ENCODE measurements at regions not wholly inside any gene's neighbourhood (a gene's known extent, or its start where the extent isn't known, plus 50 kb on each side); places are given as distances from the start of the nearest gene placed in this dataset.
"Not testable (repeated sequence)": the region's sequence is repeated elsewhere in the genome, so short reads cannot be mapped to it uniquely, and the experiment has no call there.

DNA sequence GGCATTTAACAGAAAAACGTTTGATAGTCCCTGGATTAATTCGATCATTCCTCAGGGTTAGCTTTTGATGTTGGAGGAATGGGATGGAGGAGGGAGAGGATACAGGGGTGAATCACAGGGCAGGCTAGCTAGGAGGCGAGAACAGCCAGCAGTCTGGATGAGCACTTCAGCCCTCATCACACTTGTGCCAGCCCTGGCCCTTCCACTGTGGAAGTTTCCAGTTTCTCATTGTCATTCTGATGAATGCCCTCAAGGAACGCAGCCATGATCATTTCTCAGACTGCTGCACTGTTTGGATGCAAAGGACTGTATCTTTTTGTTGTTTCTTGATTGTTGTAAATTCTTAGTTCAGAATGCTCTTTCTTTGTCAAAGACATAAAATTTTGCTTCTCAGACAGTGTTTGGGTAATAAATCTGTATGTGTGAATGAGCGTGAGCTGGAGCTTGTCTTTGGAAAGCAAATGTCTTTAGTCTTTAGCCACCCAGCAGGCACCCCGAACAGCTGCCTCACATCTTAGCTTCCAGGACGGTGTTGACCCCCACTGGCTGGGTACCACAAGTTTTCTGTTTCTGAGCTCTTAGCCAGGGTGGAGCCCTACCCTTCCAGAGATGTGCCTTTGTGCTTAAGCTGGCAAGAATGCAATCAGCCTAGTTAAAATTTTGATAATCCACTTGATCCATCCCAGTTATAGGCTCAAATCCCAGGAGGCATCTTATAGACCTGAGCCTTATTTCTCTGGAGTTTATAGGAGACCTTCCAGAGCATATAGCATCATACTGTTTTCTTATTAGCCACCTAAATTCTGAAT is 121.1 kb downstream of the PDCD6IP start:
- DNase-seq (ENCODE audit: low spot score) (no peak), FAIRE-seq (no peak)

GRCh38 chr3:33920511-33920910 is 122.1 kb downstream of the PDCD6IP start:
- no peak for DNase-seq (ENCODE audit: low spot score)
- FAIRE-seq, result no peak

GRCh38 chr3:33921608-33922007 is 123.2 kb downstream of the PDCD6IP start:
- DNase-seq (ENCODE audit: low spot score), result no peak
- FAIRE-seq, result no peak

GRCh38 chr3:33926998-33927605 is 128.7 kb downstream of the PDCD6IP start:
- FAIRE-seq, result no peak

GRCh38 chr3:33929813-33930212 is 131.4 kb downstream of the PDCD6IP start:
- no peak for FAIRE-seq

More at GRCh38 chr3:33926998-33927605, 128.7 kb downstream of the PDCD6IP start:
- DNase-seq (ENCODE audit: low spot score), result no peak

GRCh38 chr3:33931512-33931911 is 133.1 kb downstream of the PDCD6IP start:
- no peak for FAIRE-seq
- no peak for DNase-seq (ENCODE audit: low spot score)

More at GRCh38 chr3:33929813-33930212, 131.4 kb downstream of the PDCD6IP start:
- DNase-seq (ENCODE audit: low spot score), result no peak

DNA sequence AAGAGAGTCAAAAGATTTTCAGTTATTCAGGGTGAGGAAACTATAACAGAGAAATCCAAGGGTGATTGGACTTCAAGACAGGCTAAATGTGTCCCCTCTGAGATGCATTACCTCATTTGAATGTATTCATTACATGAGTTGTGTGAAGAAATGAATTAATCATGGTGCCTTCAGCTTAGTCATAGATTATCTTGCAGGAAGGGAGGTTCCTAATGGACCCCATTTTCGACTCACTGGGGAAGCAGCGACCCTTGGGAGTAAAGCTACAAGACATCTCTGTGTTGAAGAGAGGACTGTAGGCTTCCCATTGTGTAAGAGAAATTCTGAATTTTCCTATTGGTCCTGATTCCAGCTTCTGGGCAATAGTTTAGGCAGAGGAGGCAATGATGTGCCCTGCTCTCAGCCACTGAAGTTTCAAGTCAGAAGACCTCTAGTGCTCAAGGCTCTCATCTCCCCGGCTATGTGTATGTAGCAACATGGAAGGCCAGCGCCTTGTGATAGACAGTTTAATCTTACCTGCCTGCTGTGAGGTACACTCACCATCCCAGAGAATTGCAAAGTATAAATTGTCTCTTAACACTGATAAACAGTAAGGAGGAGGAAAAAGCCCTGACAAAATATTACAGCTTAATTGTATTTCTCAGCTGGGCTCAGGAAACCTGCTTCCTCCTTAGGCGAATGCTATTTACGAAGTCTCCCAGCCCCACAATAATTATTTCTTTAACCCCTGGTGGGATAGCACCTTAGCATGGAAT is 133.8 kb downstream of the PDCD6IP start:
- no peak for FAIRE-seq
- no peak for DNase-seq (ENCODE audit: low spot score)

DNA sequence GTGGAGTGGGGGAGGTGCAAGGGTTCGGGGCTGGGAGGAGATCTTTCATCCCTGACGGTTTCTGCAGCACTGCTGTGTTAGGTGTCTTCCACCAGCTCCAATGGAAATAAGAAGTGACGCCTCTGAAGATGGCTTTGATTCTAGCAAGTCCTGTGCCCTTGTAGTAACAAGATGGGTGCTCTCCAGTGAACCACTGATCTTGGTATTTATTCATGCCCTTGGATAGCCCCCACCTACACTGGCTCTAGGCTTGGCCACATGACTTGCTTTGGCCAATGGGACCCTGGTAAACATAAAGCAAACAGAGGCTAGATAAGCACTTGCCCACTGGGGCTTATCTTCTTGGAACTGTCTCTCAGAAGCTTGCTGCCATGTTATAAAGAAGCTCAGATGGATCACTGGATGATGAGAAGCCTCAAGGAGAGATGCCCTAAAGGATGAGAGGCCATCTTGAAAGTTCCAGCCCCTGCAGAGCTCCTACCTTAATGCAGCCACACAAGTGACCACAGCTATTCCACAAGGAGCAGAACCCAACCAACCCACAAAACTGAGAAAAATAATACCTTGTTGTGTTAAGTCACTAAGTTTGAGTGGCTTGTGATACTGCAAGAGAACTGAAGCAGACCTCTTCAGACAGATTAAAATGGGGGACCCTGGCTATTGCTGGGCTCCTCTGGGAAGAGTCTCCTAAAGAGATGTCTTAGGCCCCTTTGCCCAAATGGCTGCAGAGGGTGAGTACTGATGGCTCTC is 137.9 kb downstream of the PDCD6IP start:
- FAIRE-seq, result no peak
- no peak for DNase-seq (ENCODE audit: low spot score)

DNA sequence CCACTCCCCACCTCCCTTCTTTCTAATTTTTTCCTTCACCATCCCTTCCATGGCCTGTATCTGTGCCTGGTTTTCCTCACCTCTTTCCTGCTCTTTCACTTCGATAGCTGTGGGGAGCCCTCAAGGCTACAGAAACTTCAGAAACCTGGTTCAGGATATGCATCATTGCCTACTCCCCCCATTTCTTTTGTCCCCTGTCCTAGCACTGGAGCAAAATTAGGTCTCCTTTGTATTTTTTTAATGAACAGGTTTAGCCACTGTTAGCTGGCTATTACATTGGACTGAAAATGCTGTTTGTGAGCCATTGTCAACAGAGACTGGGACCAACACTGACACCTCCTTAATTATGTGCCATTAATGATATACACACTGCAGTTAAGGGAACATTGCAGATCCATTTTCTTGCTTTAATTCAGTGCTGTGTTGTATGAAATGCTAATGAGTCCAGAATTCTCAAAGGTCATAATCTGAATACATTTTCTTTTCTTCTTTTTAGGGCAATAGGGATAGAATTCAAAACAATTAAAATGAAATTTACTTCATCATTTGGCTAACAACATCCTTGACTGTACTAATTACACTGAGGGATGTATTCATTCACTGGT is 138.6 kb downstream of the PDCD6IP start:
- no peak for DNase-seq (ENCODE audit: low spot score)
- no peak for FAIRE-seq

GRCh38 chr3:33937628-33938027 is 139.2 kb downstream of the PDCD6IP start:
- no peak for DNase-seq (ENCODE audit: low spot score)
- FAIRE-seq, result no peak

DNA sequence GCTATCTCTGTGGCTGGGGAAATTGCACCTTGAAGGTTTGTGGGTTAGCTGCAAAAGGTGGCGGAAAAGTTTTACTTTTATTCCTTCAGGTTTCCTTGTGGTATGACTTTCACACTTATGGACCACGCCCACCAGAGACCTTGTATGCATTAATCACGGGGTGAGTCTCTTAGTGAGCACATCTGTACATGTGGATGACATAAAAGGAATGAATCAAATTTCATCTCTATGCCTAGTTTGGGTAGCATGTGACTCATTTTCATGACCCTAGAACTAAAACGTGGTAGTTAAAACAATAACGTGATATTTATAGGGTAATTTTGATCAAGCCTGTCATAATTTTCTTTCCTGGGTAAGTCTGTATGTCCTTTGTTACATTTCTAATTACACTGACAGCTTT is 141.7 kb downstream of the PDCD6IP start:
- DNase-seq (ENCODE audit: low spot score), result no peak
- no peak for FAIRE-seq

- no peak for FAIRE-seq
- DNase-seq (ENCODE audit: low spot score), result no peak
Measured at GRCh38 chr3:33940736-33941135, 142.3 kb downstream of the PDCD6IP start.

DNA sequence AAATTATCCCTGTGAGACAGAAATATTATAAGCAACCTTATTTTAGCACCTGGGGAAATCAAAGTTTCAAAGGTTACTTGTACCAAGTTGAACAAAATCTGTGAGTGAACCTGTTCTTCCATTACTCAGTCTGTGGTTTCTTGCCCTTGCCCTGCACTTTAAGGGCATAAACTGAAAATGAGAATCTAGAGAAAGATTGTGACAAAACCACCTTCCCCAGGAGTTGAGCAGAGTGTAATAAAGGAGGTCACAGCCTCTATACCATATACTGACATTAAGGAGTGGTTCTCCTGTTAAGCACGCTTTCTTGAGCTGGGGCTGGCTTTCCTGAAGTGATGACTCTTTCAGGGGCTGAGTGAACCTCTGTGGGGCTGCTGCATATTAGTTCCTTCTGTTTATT is 143.4 kb downstream of the PDCD6IP start:
- DNase-seq (ENCODE audit: low spot score) (no peak), FAIRE-seq (no peak)

GRCh38 chr3:33942483-33943150 is 144.2 kb downstream of the PDCD6IP start:
- DNase-seq (ENCODE audit: low spot score), result peak; percentile 13
- no peak for FAIRE-seq

DNA sequence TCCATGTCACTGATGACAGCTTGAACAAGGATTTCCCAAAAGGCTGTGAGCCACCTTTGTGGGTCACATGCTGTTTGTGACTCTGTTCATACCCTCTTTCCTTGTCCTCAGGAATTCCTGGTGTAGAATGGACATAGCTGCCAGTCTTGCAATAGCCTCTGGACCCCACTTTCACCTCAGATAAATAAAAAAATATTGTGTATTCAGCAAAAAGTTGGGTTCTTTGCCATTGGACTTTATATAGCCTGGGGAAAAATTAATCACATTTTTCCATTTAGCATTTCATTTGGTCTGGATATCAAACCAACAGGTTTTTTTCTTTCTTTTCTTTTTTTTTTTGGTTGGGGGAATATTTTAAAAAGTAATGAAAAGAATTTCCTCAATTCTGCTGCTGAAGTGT is 144.8 kb downstream of the PDCD6IP start:
- no peak for DNase-seq (ENCODE audit: low spot score)

GRCh38 chr3:33946612-33947011 is 148.2 kb downstream of the PDCD6IP start:
- not testable (repeated sequence) for FAIRE-seq; DNase-seq (ENCODE audit: low spot score)

More for the DNA sequence above, 144.8 kb downstream of the PDCD6IP start:
- no peak for FAIRE-seq

- DNase-seq (ENCODE audit: low spot score) (no peak), FAIRE-seq (peak; percentile 27)
Measured at GRCh38 chr3:33947272-33948195, 149.1 kb downstream of the PDCD6IP start.

DNA sequence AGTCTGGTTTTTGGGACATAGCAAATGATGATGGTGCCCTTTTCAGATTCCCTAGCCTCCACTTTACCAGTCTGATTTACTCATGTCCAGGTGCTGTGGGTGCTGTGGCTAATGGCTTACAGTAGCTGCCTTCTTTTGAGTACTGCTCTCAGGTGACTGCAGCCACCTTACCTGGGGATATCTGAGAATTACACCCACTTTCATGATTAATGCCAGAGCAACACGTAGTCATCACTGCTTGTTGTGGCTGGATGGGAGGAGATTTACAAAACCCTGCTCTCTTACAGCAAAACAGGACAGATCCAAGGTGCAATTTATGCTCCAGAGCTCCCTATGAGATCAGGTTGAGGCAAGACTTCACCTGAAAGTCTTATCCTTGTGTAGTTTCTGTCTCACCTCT is 150.6 kb downstream of the PDCD6IP start:
- no peak for DNase-seq (ENCODE audit: low spot score)
- no peak for FAIRE-seq

GRCh38 chr3:33954956-33955355 is 156.5 kb downstream of the PDCD6IP start:
- FAIRE-seq, result no peak

More at GRCh38 chr3:33954956-33955355, 156.5 kb downstream of the PDCD6IP start:
- DNase-seq (ENCODE audit: low spot score), result no peak

All from urothelium cell line (cell line).